IMR-90 (cell line): ENCODE measurements at regions not wholly inside any gene's neighbourhood (a gene's known extent, or its start where the extent isn't known, plus 50 kb on each side); places are given as distances from the start of the nearest gene placed in this dataset.

Experiments used
- CEBPB ChIP-seq: IDR thresholded peaks from 2 replicates; pipeline ENCODE4 v1.6.1; 2012; ENCODE audit warnings: low read depth, low read length, improper control_type of control experiment
- CTCF ChIP-seq: conservative IDR thresholded peaks from 2 replicates; pipeline ENCODE4 v1.5.1; 2012; ENCODE audit warnings: mild to moderate bottlenecking, low read depth, low read length, improper control_type of control experiment
- ELK1 ChIP-seq: fragments of 150-350 bp; IDR thresholded peaks from 2 replicates; pipeline ENCODE4 v1.6.1; 2016; ENCODE audit warnings: low read depth, mild to moderate bottlenecking, low read length, moderate library complexity, borderline replicate concordance
- MXI1 ChIP-seq: IDR thresholded peaks from 2 replicates; pipeline ENCODE4 v1.6.1; 2012; ENCODE audit warnings: low read depth, mild to moderate bottlenecking, low read length, moderate library complexity, borderline replicate concordance
- POLR2A ChIP-seq: IDR thresholded peaks from 2 replicates; pipeline ENCODE4 v1.6.1; 2012; ENCODE audit warnings: mild to moderate bottlenecking, low read depth, low read length
- RFX5 ChIP-seq: IDR thresholded peaks from 2 replicates; pipeline ENCODE4 v1.8.0; 2012; ENCODE audit warnings: low read depth, mild to moderate bottlenecking, low read length, moderate library complexity
- USF2 ChIP-seq: fragments of 150-350 bp; IDR thresholded peaks from 2 replicates; pipeline ENCODE4 v1.6.1; 2017; ENCODE audit warnings: mild to moderate bottlenecking, antibody characterized with exemption, low read length, low read depth

GRCh38 chr2:219944866-219945265 is 317.4 kb downstream of the SLC4A3 start:
- no peak for TF ChIP-seq MXI1
- no peak for TF ChIP-seq USF2
- no peak for TF ChIP-seq CTCF
- TF ChIP-seq ELK1 = no peak
- no peak for TF ChIP-seq POLR2A
- no peak for TF ChIP-seq RFX5
- no peak for TF ChIP-seq CEBPB
